GM19467 (cell line): ENCODE measurements at regions not wholly inside any gene's neighbourhood (a gene's known extent, or its start where the extent isn't known, plus 50 kb on each side); places are given as distances from the start of the nearest gene placed in this dataset.
"Not testable (repeated sequence)": the region's sequence is repeated elsewhere in the genome, so short reads cannot be mapped to it uniquely, and the experiment has no call there.

Source experiments
- ATAC-seq: cut with Tn5 transposase; IDR thresholded peaks from one replicate; pipeline ENCODE4 v1.9.1; 2021; ENCODE audit warnings: mild to moderate bottlenecking, moderate library complexity; ENCODE audit not compliant: unreplicated experiment

- no peak for ATAC-seq
These were observed 388.8 kb downstream of the THBS2 start for GRCh38 chr6:168864541-168865460.

GRCh38 chr6:168863467-168863866, 390.2 kb downstream of the THBS2 start:
- no peak for ATAC-seq

- no peak for ATAC-seq
These were observed 391.2 kb downstream of the THBS2 start for GRCh38 chr6:168862346-168862980.

- no peak for ATAC-seq
These were observed 392.7 kb downstream of the THBS2 start for GRCh38 chr6:168860987-168861386.

GRCh38 chr6:168860341-168860740, 393.3 kb downstream of the THBS2 start:
- ATAC-seq: no peak

GRCh38 chr6:168858926-168859325, 394.7 kb downstream of the THBS2 start:
- ATAC-seq: no peak

GRCh38 chr6:168856914-168857313, 396.7 kb downstream of the THBS2 start:
- no peak for ATAC-seq

- no peak for ATAC-seq
These were observed 401.2 kb downstream of the THBS2 start for GRCh38 chr6:168852376-168852884.

GRCh38 chr6:168851460-168852375, 401.9 kb downstream of the THBS2 start:
- no peak for ATAC-seq

GRCh38 chr6:168850027-168850736, 403.5 kb downstream of the THBS2 start:
- not testable (repeated sequence) for ATAC-seq

- no peak for ATAC-seq
These were observed 404.2 kb downstream of the THBS2 start for GRCh38 chr6:168849459-168849858.

GRCh38 chr6:168848797-168849196, 404.8 kb downstream of the THBS2 start:
- no peak for ATAC-seq

- no peak for ATAC-seq
These were observed 404.0 kb downstream of the SMOC2 start for GRCh38 chr6:168844821-168845609.

GRCh38 chr6:168842632-168843212, 401.7 kb downstream of the SMOC2 start:
- not testable (repeated sequence) for ATAC-seq

- ATAC-seq: no peak
These were observed 400.8 kb downstream of the SMOC2 start for GRCh38 chr6:168841609-168842278.

GRCh38 chr6:168840932-168841331, 399.9 kb downstream of the SMOC2 start:
- not testable (repeated sequence) for ATAC-seq

- not testable (repeated sequence) for ATAC-seq
These were observed 399.3 kb downstream of the SMOC2 start for GRCh38 chr6:168840299-168840698.

GRCh38 chr6:168838037-168838399, 397.0 kb downstream of the SMOC2 start:
- no peak for ATAC-seq
